VCaP (cell line): ENCODE measurements at regions not wholly inside any gene's neighbourhood (a gene's known extent, or its start where the extent isn't known, plus 50 kb on each side); places are given as distances from the start of the nearest gene placed in this dataset.

Source experiments
- H3K27ac ChIP-seq: fragments of 450-650 bp; 2 replicates; pipeline ENCODE4 v1.5.1; 2017
- TF ChIP-seq, protein P1 (sequence below): fragments of 450-650 bp; conservative IDR thresholded peaks from 2 replicates; pipeline ENCODE4 v1.5.1; 2017; ENCODE audit warnings: mild to moderate bottlenecking, moderate library complexity

GRCh38 chr2:58865436-58865835, 624.3 kb upstream of the FANCL start:
- TF ChIP-seq, protein P1, sequence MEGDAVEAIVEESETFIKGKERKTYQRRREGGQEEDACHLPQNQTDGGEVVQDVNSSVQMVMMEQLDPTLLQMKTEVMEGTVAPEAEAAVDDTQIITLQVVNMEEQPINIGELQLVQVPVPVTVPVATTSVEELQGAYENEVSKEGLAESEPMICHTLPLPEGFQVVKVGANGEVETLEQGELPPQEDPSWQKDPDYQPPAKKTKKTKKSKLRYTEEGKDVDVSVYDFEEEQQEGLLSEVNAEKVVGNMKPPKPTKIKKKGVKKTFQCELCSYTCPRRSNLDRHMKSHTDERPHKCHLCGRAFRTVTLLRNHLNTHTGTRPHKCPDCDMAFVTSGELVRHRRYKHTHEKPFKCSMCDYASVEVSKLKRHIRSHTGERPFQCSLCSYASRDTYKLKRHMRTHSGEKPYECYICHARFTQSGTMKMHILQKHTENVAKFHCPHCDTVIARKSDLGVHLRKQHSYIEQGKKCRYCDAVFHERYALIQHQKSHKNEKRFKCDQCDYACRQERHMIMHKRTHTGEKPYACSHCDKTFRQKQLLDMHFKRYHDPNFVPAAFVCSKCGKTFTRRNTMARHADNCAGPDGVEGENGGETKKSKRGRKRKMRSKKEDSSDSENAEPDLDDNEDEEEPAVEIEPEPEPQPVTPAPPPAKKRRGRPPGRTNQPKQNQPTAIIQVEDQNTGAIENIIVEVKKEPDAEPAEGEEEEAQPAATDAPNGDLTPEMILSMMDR, result no peak
- H3K27ac ChIP-seq, result no peak overlapping the region

DNA sequence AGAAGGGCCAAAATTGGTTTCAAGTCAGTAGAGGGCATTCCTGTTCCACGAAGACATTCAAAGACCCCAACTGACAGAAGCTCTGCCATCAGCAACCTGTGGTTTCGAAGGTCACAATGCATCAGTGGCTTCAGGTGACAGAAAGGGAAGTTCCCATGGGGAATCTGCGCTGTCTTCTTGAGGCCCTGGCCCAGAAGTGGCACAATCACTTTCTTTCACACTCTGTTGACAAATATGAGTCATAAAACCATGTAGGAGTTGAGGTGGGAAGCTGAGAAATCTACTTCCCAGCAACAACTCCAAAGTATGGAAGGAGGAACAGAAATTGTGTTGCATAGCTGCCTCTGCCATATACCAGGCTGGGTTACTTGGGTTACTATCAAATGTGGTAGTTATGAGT, 621.1 kb upstream of the FANCL start:
- H3K27ac ChIP-seq, result no peak overlapping the region

GRCh38 chr2:58860586-58860985, 619.5 kb upstream of the FANCL start:
- TF ChIP-seq, protein P1, result no peak
- no peak overlapping the region for H3K27ac ChIP-seq

More for the DNA sequence above, 621.1 kb upstream of the FANCL start:
- TF ChIP-seq, protein P1, result no peak

DNA sequence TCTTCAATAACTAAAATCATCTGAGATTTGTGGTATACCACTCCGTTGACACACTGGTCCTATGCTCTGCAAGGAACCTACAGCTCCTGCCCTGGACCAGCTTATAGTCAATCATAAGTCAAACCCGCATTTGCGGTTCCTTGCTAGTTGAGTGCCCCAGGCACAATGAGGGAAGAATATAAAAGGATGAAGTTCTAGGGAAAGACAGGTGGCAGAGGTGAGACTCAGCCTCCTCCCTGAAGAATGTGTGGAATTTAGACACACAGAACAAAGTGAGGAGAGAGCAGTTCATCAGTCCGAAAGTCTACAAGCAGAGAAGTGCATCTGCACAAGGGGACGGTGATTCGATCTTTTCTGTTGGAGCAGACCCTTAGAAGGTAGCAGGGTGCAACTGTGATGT, 615.0 kb upstream of the FANCL start:
- no peak overlapping the region for H3K27ac ChIP-seq
- TF ChIP-seq, protein P1, result no peak

DNA sequence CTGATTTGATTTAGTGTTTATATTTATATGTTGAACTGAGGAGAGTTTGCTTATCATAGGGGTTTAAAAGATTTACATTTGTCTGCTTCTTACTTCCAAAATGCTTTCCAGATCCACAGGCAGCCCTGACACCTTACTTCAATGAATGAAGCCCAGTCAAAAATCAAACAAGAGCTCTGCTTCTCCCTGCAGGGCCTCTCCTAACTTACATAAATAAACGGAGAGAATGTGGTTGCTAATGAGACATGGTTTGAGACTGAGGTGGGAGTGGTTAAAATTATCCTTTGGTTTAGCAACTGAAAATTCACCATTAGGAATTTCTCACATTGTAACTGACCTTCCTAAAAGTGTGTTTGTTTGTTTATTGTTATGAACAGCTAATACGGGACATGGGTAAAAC, 612.3 kb upstream of the FANCL start:
- H3K27ac ChIP-seq, result no peak overlapping the region

DNA sequence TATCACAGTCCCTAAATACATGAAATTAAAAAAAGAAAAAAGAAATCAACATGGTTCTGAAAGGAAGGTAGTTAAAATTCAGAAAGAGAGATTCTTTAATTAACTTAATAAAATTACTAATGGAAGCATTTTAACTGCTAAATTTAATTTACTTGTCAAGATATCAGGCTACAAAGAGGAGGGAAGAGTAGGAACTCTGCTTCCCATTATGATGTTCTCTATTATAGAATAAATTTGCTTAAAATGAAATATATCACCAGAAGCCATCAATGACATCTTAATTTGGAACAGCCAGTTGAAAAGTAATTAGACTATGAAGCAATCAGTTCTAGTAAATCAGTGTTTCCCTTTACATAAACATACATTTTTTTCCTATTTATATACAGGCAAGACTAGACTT, 611.8 kb upstream of the FANCL start:
- TF ChIP-seq, protein P1, result no peak
- H3K27ac ChIP-seq, result no peak overlapping the region

More for the DNA sequence above, 612.3 kb upstream of the FANCL start:
- TF ChIP-seq, protein P1, result no peak

DNA sequence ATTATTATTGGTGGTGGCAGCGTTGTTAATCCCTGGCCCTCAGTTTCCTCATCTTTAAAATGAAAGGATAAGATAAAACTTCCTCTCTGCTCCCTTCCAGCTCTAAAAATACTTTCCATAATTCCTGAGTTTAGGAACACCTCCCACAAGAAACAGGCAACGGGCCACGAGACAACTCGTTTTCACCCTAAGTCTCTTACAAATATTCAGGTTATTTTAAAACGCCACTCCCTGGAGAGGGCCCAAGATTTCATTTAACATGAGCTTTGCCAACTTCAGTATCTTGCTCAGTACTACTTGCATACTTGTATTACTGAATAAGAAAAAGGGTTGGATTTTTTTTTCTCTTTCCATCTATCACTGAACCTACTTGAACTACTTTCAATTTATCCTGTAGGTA, 611.1 kb upstream of the FANCL start:
- H3K27ac ChIP-seq, result no peak overlapping the region
- TF ChIP-seq, protein P1, result no peak

DNA sequence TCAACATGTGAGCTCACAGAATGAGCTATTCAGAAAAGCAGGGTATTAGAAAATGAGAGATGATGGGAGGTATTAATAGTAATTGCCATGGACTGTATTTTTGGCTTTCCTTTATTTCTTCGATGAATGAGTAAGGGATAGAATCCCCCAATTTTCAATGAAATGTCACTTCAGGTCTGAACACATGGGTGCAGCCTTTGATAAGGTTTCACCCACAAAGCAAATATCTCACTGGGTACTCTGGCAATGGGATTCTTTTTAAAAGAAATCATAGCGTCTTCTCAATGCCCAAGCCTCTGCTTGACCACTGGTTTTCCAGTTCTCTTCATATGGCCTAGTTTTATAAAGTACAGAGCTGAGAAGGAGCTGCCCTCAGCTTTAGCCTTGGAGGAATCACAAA, 610.5 kb upstream of the FANCL start:
- TF ChIP-seq, protein P1, result no peak
- H3K27ac ChIP-seq, result no peak overlapping the region
